ENCODE measurements at regions not wholly inside any gene's neighbourhood (a gene's known extent, or its start where the extent isn't known, plus 50 kb on each side); places are given as distances from the start of the nearest gene placed in this dataset.

GRCh38 chr4:128709268-128709667 is 100.2 kb upstream of the JADE1 start:
- TF ChIP-seq EZH2phosphoT487 (IDR thresholded peaks at IDR 0.05; ENCODE audit: borderline replicate concordance): no peak
- TF ChIP-seq CTCF (conservative IDR thresholded peaks at IDR 0.05; ENCODE audit: low read length): no peak
